B cell (primary cell): ENCODE measurements at regions not wholly inside any gene's neighbourhood (a gene's known extent, or its start where the extent isn't known, plus 50 kb on each side); places are given as distances from the start of the nearest gene placed in this dataset.
A peak's percentile ranks its signal among the peaks of the same experiment; 100 is the strongest.

Source experiments
- ATAC-seq: fragments of 200-7000 bp; cut with Tn5 transposase; one replicate; pipeline ENCODE4 v1.10.0; 2021; ENCODE audit warnings: low read depth, mild to moderate bottlenecking, moderate number of reproducible peaks, moderate library complexity
- CTCF ChIA-PET: fragments of 350-600 bp; sonication (Branson Sonifier 250); formaldehyde crosslinking; loops from one replicate; lab custom pipeline; 2021; ENCODE audit warnings: antibody characterized with exemption, inconsistent platforms; lab: Charles Lee
- POLR2A ChIA-PET: fragments of 350-600 bp; sonication (Branson Sonifier 250); formaldehyde crosslinking; loops from one replicate; lab custom pipeline; 2021; ENCODE audit warnings: antibody characterized with exemption; lab: Charles Lee
- DNase-seq: peaks from one replicate; pipeline ENCODE4 v3.0.0; 2013
- H2AFZ ChIP-seq: 2 replicates; pipeline ENCODE4 v1.6.1; 2012; ENCODE audit warnings: mild to moderate bottlenecking, low read depth, low read length; ENCODE audit not compliant: insufficient read depth, poor library complexity, severe bottlenecking
- H3K27ac ChIP-seq, 2 donors: 1 replicate in 1 of 2; 2 replicates in 1 of 2; pipeline ENCODE4 v1.5.1; 2012 to 2013; ENCODE audit warnings: low read length in 2 of 2, mild to moderate bottlenecking in 2 of 2, moderate library complexity in 1 of 2
- H3K27me3 ChIP-seq, 4 experiments: fragments of 200-600 bp in 1 of 4; sonication (generic) in 1 of 4; replicated peaks in 1 of 4; 1 replicate in 2 of 4; 2 replicates in 2 of 4; pipeline versions ENCODE4 v1.6.1 to v1.7.0; 2013 to 2016; ENCODE audit warnings: low read length in 3 of 4, mild to moderate bottlenecking in 2 of 4, mixed read lengths in 1 of 4, moderate library complexity in 1 of 4; ENCODE audit not compliant: insufficient read depth in 4 of 4, control insufficient read depth in 3 of 4; ENCODE audit errors: control extremely low read depth in 1 of 4
- H3K36me3 ChIP-seq, 2 experiments: replicated peaks in 1 of 2; 1 replicate in 1 of 2; 2 replicates in 1 of 2; pipeline versions ENCODE4 v1.6.1 to v1.7.1; 2013; ENCODE audit warnings: low read length in 1 of 2; ENCODE audit not compliant: insufficient read depth in 2 of 2, control insufficient read depth in 1 of 2; ENCODE audit errors: control extremely low read depth in 1 of 2, extremely low read depth in 1 of 2
- H3K4me1 ChIP-seq, 2 donors: fragments of 200-600 bp in 1 of 2; sonication (generic) in 1 of 2; 1 replicate in 1 of 2; 2 replicates in 1 of 2; pipeline versions ENCODE4 v1.5.1 to v1.6.1; 2013 to 2017; ENCODE audit warnings: low read length in 2 of 2; ENCODE audit not compliant: control insufficient read depth in 2 of 2, insufficient read depth in 2 of 2
- H3K4me2 ChIP-seq: replicated peaks from 2 replicates; pipeline ENCODE3; 2012; ENCODE audit warnings: mild to moderate bottlenecking, low read depth, low read length; ENCODE audit not compliant: poor library complexity, severe bottlenecking
- H3K4me3 ChIP-seq, 5 experiments: fragments of 200-600 bp in 1 of 5; sonication (generic) in 1 of 5; 1 replicate in 3 of 5; 2 replicates in 2 of 5; pipeline versions ENCODE4 v1.5.1 to v1.7.0; 2011 to 2016; ENCODE audit warnings: low read length in 4 of 5, mild to moderate bottlenecking in 4 of 5, low read depth in 2 of 5, control low read depth in 1 of 5, moderate library complexity in 1 of 5; ENCODE audit not compliant: insufficient read depth in 1 of 5; ENCODE audit errors: control extremely low read depth in 1 of 5, extremely low read depth in 1 of 5
- H3K79me2 ChIP-seq: fragments of 200-600 bp; sonication (generic); one replicate; pipeline ENCODE4 v1.6.0; 2016; ENCODE audit warnings: low read length; ENCODE audit not compliant: control insufficient read depth, insufficient read depth
- H3K9ac ChIP-seq: fragments of 200-600 bp; sonication (generic); 2 replicates; pipeline ENCODE4 v1.6.1; 2017; ENCODE audit warnings: mild to moderate bottlenecking, low read length, moderate library complexity
- H3K9me3 ChIP-seq, 3 donors: one replicate each; pipeline versions ENCODE4 v1.6.1 to v1.7.1; 2013; ENCODE audit warnings: low read length in 2 of 3; ENCODE audit not compliant: control insufficient read depth in 2 of 3, insufficient read depth in 1 of 3; ENCODE audit errors: control extremely low read depth in 1 of 3
- H4K20me1 ChIP-seq: 2 replicates; pipeline ENCODE4 v1.6.0; 2012; ENCODE audit warnings: mild to moderate bottlenecking, low read length; ENCODE audit not compliant: insufficient read depth, control insufficient read depth, poor library complexity, severe bottlenecking
- H3K27ac Mint-ChIP-seq: one replicate; pipeline ENCODE4 v1.8.0; 2021; ENCODE audit warnings: mixed read lengths
- H3K27me3 Mint-ChIP-seq: one replicate; pipeline ENCODE4 v1.8.0; 2021; ENCODE audit warnings: mixed read lengths
- H3K4me1 Mint-ChIP-seq: one replicate; pipeline ENCODE4 v1.8.0; 2021; ENCODE audit warnings: mixed read lengths
- H3K4me3 Mint-ChIP-seq: one replicate; pipeline ENCODE4 v1.8.0; 2021; ENCODE audit warnings: mixed read lengths
- H3K9me3 Mint-ChIP-seq: one replicate; pipeline ENCODE4 v1.8.0; 2022; ENCODE audit warnings: mixed read lengths; ENCODE audit not compliant: insufficient read depth
- EZH2 ChIP-seq: IDR thresholded peaks from 2 replicates; pipeline ENCODE4 v1.6.1; 2012; ENCODE audit warnings: borderline replicate concordance, low read depth, mild to moderate bottlenecking, moderate library complexity, low read length; ENCODE audit not compliant: insufficient read depth, poor library complexity, severe bottlenecking
- WGBS: methylation state at CpG from one replicate; pipeline ENCODE4 v1.1.5; 2013; ENCODE audit warnings: missing lambda C conversion rate; ENCODE audit not compliant: insufficient coverage; 5-methylcytosine and 5-hydroxymethylcytosine counted together
- intact Hi-C: fragments of 100-400 bp; cut with micrococcal nuclease; formaldehyde crosslinking; loops from one replicate; pipeline ENCODE4 v1.10.0; 2022
- TF ChIP-seq, protein P1 (sequence below): fragments of 200-600 bp; IDR thresholded peaks from one replicate; pipeline ENCODE4 v1.8.0; 2022; ENCODE audit warnings: antibody characterized with exemption, mild to moderate bottlenecking

DNA sequence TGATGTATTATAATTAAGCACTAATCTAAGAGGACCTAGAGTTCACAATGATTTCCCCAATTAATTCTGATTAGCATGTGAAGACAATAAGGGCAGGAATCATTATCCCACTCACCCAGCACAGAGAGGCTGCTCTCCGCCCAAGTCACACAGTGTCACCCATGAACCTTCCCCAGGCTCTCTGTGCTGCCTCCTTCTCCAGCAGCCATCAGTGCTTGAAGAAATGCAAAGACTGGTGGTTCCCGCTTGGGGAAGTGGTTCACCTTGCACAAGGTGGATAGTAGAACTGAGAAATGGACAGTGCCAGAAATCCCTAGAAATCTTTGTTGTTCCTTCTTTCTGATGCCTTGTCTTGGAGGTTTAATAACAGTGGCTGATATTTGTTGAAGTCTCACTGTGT is 401.3 kb downstream of the QKI start:
- H3K36me3 ChIP-seq = no peaks in the 10 kb centered on the region
- no peak overlapping the region for H3K4me2 ChIP-seq
- no peaks in the 10 kb centered on the region for H3K27me3 ChIP-seq
- intact Hi-C loops = no loop called here
- ChIA-PET POLR2A (no interaction called here), CTCF (no interaction called here)
- no peaks in the 10 kb centered on the region for H3K9me3 ChIP-seq
- WGBS = 100% methylated on average over 1 of the region's 2 CpGs
- Mint-ChIP-seq H3K9me3 (no peaks in the 10 kb centered on the region), H3K27me3 (no peaks in the 10 kb centered on the region), H3K4me3 (no peak overlapping the region), H3K4me1 (peaks cover 28% of the 10 kb centered on the region), H3K27ac (no peak overlapping the region)
- H3K4me3 ChIP-seq = no peak overlapping the region
- ATAC-seq (no peak), DNase-seq (no peak)
- no peak overlapping the region for H3K27ac ChIP-seq
- TF ChIP-seq EZH2 = no peak
- TF ChIP-seq, protein P1, sequence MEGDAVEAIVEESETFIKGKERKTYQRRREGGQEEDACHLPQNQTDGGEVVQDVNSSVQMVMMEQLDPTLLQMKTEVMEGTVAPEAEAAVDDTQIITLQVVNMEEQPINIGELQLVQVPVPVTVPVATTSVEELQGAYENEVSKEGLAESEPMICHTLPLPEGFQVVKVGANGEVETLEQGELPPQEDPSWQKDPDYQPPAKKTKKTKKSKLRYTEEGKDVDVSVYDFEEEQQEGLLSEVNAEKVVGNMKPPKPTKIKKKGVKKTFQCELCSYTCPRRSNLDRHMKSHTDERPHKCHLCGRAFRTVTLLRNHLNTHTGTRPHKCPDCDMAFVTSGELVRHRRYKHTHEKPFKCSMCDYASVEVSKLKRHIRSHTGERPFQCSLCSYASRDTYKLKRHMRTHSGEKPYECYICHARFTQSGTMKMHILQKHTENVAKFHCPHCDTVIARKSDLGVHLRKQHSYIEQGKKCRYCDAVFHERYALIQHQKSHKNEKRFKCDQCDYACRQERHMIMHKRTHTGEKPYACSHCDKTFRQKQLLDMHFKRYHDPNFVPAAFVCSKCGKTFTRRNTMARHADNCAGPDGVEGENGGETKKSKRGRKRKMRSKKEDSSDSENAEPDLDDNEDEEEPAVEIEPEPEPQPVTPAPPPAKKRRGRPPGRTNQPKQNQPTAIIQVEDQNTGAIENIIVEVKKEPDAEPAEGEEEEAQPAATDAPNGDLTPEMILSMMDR = no peak
- no peak overlapping the region for H3K9ac ChIP-seq
- H3K79me2 ChIP-seq = no peaks in the 10 kb centered on the region
- peaks cover 23 to 27% of the 10 kb centered on the region in 2 donors for H3K4me1 ChIP-seq
- H4K20me1 ChIP-seq = no peaks in the 10 kb centered on the region
- no peak overlapping the region for H2AFZ ChIP-seq

DNA sequence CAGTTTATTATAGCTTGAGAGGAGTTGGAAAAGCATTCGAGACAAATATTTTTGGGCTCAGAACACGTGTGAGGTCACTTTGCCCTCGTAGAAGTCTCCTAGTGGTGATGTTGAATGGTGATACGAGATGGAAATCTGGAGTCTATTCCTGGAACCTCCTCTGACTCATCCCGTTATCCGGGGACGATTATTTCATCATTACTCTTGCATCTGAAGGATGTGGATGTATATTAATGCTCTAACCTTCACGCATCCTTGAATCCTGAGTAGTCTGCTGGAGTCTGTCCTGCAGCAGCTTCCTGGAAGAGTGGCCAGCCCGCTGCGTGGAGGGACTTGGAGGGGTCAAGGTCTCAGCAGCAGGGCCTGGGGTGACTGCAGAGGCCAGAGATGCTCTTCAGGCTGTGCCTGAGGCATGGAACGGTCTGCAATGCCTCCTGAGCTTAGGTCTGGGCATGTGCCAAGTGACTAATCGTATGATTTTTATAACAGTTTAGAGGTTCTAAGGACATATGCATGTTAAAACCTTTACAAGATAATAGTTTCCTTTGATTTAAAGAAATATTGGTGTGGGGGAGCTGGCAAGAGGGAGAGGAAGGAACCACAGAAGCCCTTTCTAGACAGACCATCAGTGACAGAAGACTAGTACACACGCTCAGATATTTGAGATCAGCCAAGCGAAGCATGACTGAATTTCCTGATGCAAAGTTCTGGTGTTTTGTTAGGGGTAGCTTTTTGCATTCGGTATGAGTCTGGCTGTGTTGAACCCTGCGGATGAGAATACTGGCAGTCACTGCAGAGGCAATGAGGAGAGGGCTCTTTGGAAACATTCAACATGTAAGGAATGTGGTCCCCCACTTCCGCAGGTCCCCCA is 400.2 kb downstream of the QKI start:
- ATAC-seq (peak; percentile 64), DNase-seq (peak; percentile 17)
- no peak overlapping the region for H3K4me3 ChIP-seq
- Mint-ChIP-seq H3K4me1 (peaks cover 28% of the 10 kb centered on the region), H3K27me3 (no peaks in the 10 kb centered on the region), H3K4me3 (peak overlapping the region; percentile 60), H3K9me3 (no peaks in the 10 kb centered on the region), H3K27ac (no peak overlapping the region)
- peak overlapping the region; percentile 41 for H3K9ac ChIP-seq
- intact Hi-C loops = no loop called here
- no peaks in the 10 kb centered on the region for H3K9me3 ChIP-seq
- ChIA-PET POLR2A (no interaction called here), CTCF (interaction anchor here (0.8 kb wide), 1 partner anchor 9 kb away, joined by 3 read pairs; no protein-coding TSS in a partner anchor)
- H2AFZ ChIP-seq = no peak overlapping the region
- peak overlapping the region; percentile 55 for H3K4me2 ChIP-seq
- WGBS = 78% methylated on average over 8 of the region's 17 CpGs
- no peaks in the 10 kb centered on the region for H3K79me2 ChIP-seq
- TF ChIP-seq, protein P1 = no peak
- TF ChIP-seq EZH2 = no peak
- H3K36me3 ChIP-seq = no peaks in the 10 kb centered on the region
- H3K27ac ChIP-seq = no peak overlapping the region
- H3K4me1 ChIP-seq = peaks cover 23 to 27% of the 10 kb centered on the region in 2 donors
- H3K27me3 ChIP-seq = no peaks in the 10 kb centered on the region
- no peaks in the 10 kb centered on the region for H4K20me1 ChIP-seq
